ENCODE measurements at regions not wholly inside any gene's neighbourhood (a gene's known extent, or its start where the extent isn't known, plus 50 kb on each side); places are given as distances from the start of the nearest gene placed in this dataset.

DNA sequence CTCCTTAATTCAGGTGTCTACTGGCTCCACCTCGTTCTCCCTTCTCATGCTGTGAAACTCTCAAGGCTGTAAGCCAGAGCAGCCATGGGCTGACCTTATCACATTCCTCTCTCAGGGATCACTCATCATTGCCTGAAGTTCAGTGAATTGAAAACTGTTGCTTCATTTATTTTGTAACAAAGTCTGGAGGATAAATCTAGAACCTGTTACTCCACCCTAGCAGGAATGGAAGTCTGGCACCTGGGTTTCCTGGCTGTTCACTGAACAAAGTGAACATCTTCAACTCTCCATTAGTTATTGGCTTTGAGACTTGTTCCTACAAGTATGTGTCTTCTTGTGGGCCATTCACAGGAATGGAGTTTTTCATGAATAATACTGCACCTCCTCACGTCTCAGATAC lies 584.1 kb downstream of the PTPRU start:
- DNase-seq, result no peak

DNA sequence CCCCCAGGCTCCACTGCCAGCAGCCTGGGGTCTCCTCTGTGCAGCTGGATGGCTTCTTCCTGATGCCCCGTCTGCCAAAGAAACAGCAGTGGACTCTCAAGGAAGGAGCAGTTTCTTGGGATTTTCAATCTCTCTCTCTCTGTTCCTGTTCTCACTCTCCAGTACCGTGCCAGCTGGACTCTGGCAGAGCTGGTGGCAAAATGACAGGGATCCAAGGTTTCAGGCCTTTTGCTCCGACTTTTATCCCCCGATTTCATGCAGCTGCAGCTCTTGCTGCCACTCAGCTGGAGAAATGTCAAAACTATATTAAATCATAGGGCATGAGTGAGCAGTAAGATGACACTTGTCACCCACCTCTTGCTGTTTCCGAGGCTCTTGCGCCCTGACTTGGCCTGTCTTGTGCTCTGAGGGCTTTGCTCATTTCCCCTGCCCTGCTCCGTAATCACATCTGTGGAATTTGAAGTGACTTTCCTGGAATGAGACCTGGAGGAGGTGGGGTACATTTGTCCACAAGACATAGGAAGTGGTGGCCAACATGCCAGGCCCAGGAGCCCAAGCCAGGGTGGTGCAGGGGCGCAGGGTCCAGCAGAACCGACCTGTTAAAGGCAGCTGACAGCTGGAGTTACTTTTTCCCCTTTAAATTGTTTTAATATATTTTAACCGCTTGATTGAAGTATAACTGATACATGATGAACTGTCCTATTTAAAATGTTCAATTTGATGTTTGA lies 576.2 kb downstream of the PTPRU start:
- no peak for DNase-seq

DNA sequence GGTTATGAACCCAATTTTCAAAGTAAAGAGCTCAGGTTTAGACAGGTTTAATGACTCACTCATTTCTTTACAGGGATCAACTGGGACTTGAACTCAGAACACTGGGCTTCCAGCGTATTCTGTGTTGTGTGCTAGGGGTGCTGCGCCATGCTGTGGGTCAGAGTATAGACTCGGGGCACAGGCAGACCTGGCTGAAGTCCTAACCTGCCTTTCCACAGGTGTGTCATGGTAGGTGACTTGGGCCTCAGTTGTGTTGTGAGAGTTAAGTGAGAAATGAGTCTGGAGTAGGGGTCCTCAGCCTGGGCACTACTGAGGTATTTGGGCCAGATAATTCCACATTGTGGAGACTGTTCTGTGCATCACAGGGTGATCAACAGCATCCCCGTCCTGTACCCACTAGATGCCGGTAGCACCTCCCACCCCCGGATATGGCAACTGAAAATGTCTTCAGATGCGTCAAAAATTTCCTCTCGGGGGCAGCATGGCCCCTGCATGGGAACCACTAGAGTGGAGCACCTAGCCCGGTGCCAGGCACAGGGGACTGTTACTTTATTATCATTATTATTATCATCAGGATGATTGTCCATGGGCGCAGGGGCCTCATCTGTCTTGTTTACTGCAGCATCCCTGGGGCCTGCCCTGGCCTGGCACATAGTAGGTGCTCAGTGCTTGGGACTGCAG lies 575.5 kb downstream of the PTPRU start:
- no peak for DNase-seq

DNA sequence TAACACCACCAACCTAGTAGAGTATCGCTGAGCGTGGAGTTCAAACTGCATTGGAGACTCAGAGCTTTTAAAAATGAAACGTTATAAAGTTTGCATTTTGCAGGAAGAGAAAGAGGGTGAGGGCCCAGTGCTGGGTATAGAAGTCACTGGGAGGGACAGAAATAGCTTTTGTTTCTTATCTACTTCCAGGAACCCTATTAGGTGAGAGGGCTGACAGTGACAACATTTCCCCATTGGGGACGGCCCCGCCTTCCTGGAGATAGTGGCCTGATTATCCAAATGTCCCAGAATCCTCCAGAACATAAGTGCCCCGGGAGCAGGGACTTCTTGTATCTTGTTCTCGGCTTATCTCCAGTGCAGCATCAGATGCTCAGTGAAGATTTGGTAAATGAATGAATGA lies 574.9 kb downstream of the PTPRU start:
- no peak for DNase-seq

DNA sequence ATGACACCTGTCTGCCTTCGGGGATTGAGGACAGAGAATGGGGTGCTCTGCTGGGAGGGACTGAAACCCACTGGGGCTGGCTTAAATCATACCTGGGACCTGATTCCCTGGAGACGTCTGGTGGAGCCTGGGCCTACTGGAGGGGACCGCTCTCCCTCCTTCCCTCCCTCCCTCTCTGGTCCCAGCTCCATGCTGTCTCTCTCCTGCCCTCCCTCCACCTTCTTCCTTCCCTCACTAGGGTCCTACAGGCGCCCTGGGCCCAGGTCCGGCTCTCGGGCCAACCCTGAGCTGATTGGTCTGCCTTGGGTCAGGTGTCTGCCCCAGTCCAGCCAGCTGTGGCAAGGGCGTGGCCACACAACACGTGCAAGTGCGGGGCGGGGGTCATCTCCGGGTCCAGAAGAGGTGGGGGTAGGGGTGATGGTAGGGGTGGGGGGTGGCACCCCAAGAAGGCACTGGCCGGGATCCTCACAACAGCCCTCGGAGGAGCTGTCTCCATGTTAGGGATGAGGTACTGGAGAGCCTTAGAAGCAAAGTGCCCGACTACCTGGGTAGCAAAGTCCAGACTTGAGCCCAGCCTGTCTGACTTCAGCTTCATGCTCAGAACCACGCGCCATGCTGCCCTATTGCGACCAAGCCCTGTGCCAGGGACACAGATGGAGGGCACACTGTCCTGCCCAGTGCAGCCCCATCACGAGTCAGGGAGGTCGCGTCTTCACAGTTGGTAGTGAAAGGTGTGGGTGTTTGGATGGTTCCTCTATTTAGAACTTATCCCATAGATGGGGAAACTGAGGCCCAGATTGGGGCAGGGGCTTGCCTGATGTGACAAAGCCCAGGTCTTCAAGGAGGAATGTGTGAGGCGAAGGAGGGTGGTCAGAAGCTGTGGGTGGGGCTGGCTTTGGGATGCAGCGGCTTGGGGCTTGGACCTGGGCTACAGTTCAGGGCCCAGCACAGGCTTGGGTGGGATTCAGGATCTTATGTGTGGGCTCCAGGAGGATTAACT lies 574.1 kb downstream of the PTPRU start:
- no peak for DNase-seq

DNA sequence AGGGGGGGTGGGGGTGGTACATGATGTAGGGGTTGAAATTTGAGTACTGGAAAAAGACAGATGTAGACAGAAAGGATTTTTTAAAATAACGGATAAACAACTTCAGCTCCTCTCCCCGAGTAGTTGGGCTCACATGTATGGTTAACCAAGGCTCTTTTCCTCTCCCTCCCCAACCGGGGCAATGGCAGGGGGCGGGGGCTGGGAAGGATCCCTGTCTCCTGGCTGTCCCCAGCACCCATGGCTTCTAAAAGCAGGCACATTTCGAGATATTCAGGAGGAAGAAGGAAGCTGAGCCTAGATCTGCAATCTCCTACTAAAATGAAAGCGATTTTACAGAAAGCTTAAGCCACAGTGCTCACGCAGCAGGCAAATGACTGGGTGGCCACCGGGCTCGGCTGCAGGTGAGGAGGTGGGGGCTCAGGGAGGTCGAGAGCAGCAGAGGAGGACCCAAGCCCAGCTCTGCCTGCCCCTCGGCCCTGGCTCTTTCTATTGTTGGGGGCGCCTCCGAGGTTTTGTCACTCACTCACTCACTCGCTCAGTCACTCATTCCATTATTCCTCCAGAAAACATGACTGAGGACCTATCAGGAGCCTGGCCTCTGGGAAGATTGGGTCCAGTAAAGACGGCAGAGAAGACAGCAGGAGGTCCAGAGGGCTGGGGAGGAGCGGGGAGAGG lies 573.3 kb downstream of the PTPRU start:
- DNase-seq, result no peak

DNA sequence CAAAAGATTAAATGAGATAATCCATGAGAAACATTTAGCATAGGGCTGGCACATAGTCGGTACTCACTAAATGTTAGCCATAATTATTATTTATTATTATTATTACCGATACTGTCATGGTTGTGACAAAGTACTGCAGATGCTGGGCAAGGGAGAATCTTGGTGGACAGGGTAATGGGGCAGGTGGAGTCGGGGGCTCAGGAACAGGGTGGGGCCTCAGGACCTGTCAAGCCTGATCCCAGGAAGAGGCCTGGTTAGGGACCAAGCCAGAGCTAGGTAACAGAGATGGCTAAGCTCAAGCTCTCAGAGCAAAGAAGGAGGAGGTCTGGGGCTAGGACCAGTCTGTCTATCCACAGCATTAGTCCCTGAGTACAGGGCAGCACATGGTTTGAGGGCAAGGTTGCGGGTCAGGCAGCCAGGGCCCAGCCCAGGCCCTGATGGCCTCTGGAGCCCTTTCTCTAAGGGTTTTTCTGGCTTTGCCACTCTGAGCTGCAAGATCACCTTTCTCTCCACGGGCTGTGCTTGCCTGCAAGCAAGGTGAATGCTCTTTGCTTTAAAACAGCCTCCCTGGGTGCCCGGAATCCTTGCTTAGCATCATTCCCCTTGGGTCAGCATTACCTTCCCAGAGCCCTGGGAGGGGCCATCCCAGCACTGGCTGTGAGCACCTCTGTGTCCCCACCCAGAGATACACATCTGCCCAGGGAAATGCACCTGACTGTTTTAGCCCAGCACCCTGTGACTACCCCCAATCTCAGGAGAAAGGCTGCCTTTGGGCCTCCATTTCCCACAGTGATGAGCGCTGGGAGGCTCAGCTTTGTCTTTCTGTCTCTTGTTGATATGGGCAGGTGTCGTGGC lies 572.0 kb downstream of the PTPRU start:
- DNase-seq, result no peak

DNA sequence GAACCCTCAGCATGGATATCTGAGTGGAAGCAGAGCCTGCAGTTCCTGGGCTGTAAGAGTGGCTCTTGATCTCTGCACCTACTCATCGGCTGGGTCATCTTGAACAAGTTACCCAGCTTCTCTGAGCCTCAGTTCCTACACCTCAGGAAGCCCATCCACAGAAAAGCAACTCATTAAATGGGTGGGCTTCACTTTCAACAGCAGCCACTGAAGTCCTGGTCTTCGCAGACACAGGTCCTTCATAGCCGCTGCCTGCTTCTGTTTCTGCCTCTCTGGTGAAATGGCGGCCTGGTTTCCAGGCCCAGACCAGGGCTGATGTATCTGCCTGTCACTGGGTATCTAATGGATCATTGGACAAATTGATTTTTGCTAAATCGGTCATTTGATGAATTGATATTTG lies 571.4 kb downstream of the PTPRU start:
- DNase-seq, result no peak

DNA sequence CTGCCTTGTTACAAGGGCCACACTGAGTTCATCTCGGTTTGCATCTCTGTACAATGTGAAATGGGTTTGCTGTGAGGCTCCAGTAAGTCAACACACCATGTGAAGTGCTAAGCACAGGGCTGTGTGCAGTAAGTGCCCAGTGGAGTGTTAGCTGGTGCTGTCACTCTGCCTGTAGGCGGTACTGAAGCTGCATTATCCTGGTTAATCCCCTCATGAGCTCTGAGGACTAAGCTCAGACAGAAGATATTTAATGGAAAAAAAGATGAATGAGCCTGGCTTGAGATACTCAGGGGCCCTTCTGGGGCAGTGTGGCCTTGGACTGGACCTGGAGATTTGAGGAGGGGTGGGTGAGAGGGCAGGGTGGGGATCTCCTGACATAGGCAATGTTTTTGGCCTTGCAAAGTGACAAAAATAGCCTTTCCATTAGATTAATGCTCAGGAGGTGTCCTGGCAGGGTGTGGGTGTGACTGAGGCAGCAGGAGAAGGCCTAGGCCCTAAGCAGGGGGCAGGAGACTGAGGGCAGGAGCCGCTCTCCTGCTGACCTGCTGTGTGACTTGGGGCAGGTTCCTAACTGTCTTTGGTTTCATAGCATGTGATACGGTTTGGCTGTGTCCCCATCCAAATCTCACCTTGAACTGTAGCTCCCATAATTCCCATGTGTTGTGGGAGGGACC lies 570.5 kb downstream of the PTPRU start:
- no peak for DNase-seq

DNA sequence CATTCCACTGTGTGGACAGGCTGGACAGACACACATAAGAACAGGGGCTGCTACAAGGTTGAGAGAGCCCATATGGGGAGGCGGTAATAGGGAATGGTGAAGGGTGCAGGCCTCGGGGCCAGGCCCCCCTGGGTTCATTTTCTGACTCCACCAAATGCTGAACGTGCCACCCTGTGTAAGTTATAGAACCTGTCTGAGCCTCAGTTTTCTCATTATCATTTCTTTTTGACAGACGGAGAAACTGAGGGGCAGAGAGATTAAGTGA lies 569.5 kb downstream of the PTPRU start:
- DNase-seq, result no peak

DNA sequence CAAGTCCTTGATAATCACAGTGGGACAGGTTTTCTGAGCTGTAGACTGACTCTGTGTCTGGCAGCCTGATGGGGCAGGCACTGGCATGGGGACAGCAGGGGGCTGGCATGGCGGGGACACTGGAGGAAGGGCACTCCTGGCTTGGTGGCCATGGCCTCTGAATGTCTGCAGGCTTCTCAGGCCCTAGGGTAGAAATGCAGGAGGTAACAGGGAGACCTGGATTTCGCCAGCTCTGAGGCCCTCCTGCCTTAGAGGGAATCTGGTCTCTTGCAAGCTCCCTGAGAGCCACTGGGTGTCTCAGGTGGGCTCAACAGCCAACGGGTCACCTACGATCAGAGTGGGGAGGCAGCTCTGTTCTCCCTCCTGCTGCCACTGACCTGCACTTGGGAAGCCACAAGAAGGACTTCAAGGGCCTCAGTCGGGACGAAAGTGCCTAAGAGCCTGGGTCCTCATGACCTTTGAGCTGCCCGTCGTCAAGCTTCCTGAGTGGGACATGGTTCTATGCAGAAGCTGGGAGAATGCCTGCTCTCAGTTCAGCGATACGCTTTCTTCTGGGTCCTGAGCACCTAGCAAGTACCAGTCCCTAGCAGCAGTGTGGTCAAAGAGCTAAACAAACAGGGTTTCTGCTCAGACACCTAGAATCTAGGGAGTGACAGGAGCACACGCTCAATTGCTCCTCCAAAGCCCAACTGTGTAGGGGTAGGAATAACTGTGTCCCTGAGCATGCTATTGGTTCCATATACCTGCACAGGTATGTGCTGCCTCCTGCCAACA lies 569.0 kb downstream of the PTPRU start:
- no peak for DNase-seq

DNA sequence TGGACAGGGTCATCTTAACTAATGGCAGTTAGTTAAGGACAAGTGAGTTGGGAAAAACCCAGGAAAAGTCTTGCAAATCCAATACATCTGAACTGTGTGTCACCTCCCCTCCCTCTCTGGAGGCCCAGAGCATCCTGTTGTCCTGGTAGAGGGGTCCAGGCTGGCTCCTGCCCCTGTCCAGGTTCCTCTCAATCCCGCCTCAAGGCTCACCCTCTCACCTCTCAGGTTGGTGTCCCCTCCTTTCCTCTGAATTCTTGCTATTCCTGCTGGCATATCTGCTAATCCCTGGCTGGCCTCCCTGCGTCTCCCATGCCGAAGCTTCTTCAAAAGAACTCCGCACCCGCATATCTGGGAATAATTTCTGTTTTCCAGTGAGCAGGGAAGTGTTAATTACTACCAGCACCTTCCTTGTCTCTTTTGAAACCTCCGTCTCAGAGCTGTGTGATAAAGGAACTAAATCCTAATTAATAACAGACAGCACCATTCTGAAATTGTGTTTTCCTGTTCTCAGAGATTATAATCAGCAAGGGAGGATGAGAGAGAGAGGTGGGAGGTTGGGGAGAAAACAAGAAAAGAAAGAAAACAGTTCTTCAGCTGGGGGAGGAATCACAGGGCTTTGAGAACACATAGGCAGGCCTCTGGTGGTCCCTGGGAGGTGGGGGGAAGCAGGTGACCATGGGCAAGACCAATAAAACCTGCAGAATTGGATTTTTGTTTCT lies 568.0 kb downstream of the PTPRU start:
- DNase-seq, result no peak

DNA sequence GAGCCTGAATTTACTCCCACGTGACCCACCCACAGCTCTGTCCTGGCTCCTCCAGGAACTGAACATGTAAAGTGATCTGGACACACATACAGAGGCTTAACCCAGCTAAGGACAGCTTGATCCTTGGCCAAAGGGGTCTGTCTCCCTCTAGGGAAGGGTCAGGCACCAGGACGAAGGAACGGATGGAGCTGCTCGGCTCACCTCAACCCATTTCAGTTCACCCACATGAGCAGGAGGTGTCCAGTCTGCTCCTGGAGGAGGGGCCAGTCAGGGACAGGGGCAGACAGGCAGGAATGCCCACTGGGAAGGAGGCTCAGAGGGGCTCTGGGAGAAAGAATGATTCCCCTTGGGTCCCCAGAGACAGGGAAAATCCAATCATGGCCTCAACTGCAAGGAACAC lies 567.2 kb downstream of the PTPRU start:
- DNase-seq, result no peak

DNA sequence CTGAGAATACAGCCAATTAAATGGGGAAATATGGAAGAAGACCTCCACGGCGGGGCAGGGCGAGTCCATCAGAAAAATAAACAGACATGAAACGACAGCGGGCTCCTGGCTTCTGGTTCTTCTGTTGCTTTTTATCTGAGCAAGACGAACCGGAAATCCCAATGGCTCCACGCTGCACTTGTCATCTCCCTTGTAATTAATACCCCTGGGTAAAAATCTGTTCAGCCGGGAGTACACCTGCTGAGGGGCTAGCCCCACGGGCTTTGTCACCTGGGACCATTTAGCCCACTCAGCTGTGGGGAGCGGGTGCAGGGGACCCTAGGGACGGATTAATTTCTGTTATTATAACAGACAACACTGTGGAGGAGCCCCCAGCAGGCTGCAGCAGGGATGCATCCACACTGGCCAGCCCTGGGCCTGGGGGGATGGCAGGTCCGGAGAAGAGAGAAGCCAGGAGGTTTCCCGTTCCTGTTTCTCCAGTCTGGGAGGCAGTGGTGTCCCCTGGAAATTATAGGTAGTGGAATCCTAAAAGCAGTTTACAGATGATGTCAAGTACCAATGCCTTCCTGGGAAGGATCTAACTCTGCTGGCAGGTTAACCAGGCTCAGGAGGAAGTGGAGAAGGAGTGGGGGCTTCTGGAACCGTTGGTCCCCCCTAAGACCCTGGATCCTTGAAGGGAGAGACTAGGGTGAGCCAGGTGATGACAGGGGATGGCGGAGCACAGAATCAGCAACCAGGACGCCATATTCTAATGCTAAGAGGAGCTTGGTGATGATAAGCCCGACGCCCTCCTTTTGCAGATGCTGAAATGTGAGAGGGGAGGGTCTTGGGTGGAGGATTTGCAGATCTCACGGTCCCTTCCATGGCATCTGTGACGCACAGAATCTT lies 566.1 kb downstream of the PTPRU start:
- no peak for DNase-seq

DNA sequence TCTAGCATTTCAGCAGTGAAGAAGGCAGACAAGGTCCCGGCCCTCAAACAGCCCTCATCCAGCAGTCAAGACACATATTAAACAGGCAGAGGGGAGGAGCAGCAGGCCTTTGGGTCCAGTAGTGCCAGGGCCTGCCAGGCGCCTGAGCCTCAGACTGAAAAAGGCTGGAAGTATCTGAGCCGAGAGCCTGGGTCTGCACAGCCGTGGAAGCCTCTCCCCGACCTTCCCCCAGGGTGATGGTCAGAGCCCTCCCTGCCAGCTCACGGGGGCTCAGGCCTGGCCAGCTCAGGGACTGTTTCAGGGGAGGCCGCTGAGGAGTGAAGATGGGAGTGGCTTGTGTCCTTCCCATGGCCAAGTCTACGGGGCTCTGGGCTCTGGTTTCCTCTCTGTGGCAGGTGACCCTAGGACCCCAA lies 565.2 kb downstream of the PTPRU start:
- DNase-seq, result no peak

DNA sequence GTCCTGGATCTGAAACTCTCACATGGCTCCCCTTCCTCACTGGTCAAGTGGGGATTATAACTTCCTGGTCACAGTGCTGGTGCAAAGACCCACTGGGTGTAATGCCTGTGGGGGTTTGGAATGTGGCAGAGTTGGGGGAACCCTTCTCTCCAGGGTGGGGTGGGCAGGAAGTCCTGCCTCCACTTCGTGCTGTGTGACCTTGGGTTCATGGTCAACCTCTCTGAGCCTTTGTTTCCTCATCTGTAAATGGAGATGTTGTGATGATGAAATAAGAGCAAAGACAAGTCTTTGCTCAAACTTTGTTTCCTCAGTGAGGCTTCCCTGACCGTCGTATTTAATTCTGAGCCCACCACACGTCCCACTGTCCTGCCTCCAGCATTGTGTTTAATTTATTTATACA lies 564.7 kb downstream of the PTPRU start:
- DNase-seq, result no peak

DNA sequence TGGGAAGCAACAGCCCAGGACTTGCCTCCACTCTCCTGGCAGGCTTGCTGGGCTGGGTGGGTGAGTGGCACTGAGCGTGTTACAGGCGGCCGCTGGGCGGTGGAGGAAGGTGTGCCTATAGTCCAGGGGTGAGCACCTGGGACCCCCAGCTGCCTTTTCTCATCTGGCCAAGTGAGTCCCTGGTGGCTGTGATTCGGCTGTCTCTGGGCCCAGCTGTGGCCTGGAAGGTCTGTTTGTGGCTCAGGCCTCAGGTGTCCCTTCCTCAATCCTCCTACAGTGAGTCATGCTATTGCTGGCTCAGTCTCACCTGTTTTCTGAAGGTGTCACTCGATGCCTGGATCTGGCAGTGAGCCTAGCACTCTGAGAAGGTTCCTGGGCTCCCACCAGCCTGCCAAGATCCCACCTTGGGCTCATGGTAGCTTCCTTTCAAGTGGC lies 564.2 kb downstream of the PTPRU start:
- DNase-seq, result no peak

DNA sequence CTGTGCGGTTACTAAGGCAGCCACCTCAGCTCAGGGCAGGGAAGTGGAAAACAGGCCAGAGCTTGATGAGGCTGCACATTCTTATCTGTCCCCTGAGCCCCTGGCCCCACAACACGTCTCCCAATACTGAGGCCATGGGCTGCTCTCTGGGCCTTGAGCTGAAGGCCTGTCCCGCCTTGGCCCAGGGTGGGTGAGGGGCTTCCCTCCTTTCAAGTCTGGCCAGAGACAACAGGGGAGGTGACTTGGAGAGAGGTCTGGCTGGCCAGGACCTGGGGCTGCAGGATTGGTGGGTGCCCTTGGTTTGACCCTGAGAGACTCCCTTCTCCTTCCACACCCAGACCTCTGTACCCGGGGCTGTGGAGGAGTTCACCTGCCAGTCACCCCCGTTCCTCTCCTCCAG lies 563.8 kb downstream of the PTPRU start:
- no peak for DNase-seq

Data from GDM1 (cell line).